NCI-H1436 treated with DMSO at 0.1 percent for 48 hours (cell line): ENCODE measurements at regions not wholly inside any gene's neighbourhood (a gene's known extent, or its start where the extent isn't known, plus 50 kb on each side); places are given as distances from the start of the nearest gene placed in this dataset.
"Not testable (repeated sequence)": the region's sequence is repeated elsewhere in the genome, so short reads cannot be mapped to it uniquely, and the experiment has no call there.

Experiments
- DNase-seq: peaks from one replicate; lab custom pipeline; 2025; lab: John Stamatoyannopoulos, UW

GRCh38 chr7:121562259-121562658, 166.2 kb upstream of the FAM3C start:
- DNase-seq: no peak

GRCh38 chr7:121561717-121562116, 165.6 kb upstream of the FAM3C start:
- DNase-seq: no peak

GRCh38 chr7:121560267-121560990, 164.3 kb upstream of the FAM3C start:
- DNase-seq: no peak

GRCh38 chr7:121558288-121558687, 162.2 kb upstream of the FAM3C start:
- no peak for DNase-seq

GRCh38 chr7:121557034-121557892, 161.2 kb upstream of the FAM3C start:
- DNase-seq: no peak

- no peak for DNase-seq
These were observed 159.4 kb upstream of the FAM3C start for GRCh38 chr7:121555558-121555957.

GRCh38 chr7:121547544-121548092, 151.5 kb upstream of the FAM3C start:
- DNase-seq: peak; percentile 33

- DNase-seq: no peak
These were observed 150.8 kb upstream of the FAM3C start for GRCh38 chr7:121546632-121547543.

- DNase-seq: no peak
These were observed 149.3 kb upstream of the FAM3C start for GRCh38 chr7:121545418-121545817.

- no peak for DNase-seq
These were observed 148.6 kb upstream of the FAM3C start for GRCh38 chr7:121544726-121545125.

GRCh38 chr7:121544238-121544637, 148.1 kb upstream of the FAM3C start:
- no peak for DNase-seq

- DNase-seq: no peak
These were observed 145.3 kb upstream of the FAM3C start for GRCh38 chr7:121541457-121541856.

- DNase-seq: no peak
These were observed 144.0 kb upstream of the FAM3C start for GRCh38 chr7:121540138-121540537.

- DNase-seq: no peak
These were observed 140.9 kb upstream of the FAM3C start for GRCh38 chr7:121537031-121537430.

GRCh38 chr7:121531175-121532070, 135.3 kb upstream of the FAM3C start:
- DNase-seq: no peak

- no peak for DNase-seq
These were observed 134.4 kb upstream of the FAM3C start for GRCh38 chr7:121530227-121531174.

GRCh38 chr7:121529003-121529402, 132.9 kb upstream of the FAM3C start:
- DNase-seq: no peak

GRCh38 chr7:121526210-121526609, 130.1 kb upstream of the FAM3C start:
- DNase-seq: not testable (repeated sequence)

GRCh38 chr7:121525155-121525819, 129.2 kb upstream of the FAM3C start:
- no peak for DNase-seq
